ENCODE measurements at regions not wholly inside any gene's neighbourhood (a gene's known extent, or its start where the extent isn't known, plus 50 kb on each side); places are given as distances from the start of the nearest gene placed in this dataset.

GRCh38 chr12:27879708-27880107 lies 92.8 kb downstream of the PTHLH start:
- Histone ChIP-seq H3K27ac (ENCODE audit: insufficient read depth, low read length) (no peak overlapping the region), H3K27me3 (ENCODE audit: control insufficient read depth, insufficient read depth, low read length) (no peaks in the 10 kb centered on the region), H4K20me1 (ENCODE audit: insufficient read depth, low read length) (no peaks in the 10 kb centered on the region), H3K14ac (replicated peaks; ENCODE audit: low read depth, low read length) (no peak overlapping the region), H3K4ac (ENCODE audit: low read depth, low read length) (no peak overlapping the region), H3K79me1 (ENCODE audit: low read depth in 1 of 2, low read length in 2 of 2) (no peaks in the 10 kb centered on the region), H2BK120ac (ENCODE audit: low read depth, low read length) (no peak overlapping the region), H2BK15ac (ENCODE audit: low read depth, low read length) (no peak overlapping the region), H3K23ac (ENCODE audit: low read depth, low read length) (no peak overlapping the region), H3K4me3 (ENCODE audit: insufficient read depth, low read depth, low read length) (no peak overlapping the region), H4K8ac (ENCODE audit: low read depth in 2 of 2, low read length in 2 of 2) (no peak overlapping the region), H4K5ac (ENCODE audit: low read depth, low read length) (no peak overlapping the region), H2AK5ac (ENCODE audit: low read depth, low read length) (no peak overlapping the region), H3K18ac (ENCODE audit: low read depth, low read length) (no peak overlapping the region), H3K4me1 (ENCODE audit: control insufficient read depth, insufficient read depth, low read length) (no peaks in the 10 kb centered on the region), H2BK5ac (ENCODE audit: low read depth, low read length, poor library complexity, severe bottlenecking) (no peak overlapping the region), H2BK20ac (ENCODE audit: low read depth, low read length) (no peak overlapping the region), H2AFZ (replicated peaks; ENCODE audit: low read length, poor library complexity) (no peak overlapping the region), H3K9me1 (ENCODE audit: insufficient read depth, low read length) (no peaks in the 10 kb centered on the region), H3K9me3 (ENCODE audit: control insufficient read depth, insufficient read depth, low read length) (0 out of 2 replicates have a peak, but pooled peaks cover 3% of the 10 kb centered on the region), H3K36me3 (ENCODE audit: control insufficient read depth, insufficient read depth, low read length) (no peaks in the 10 kb centered on the region), H3K56ac (ENCODE audit: extremely low read depth, insufficient read depth, low read length) (no peak overlapping the region), H2AK9ac (replicated peaks; ENCODE audit: low read depth, low read length, poor library complexity) (no peak overlapping the region), H4K91ac (ENCODE audit: insufficient read depth, low read depth, low read length) (no peak overlapping the region), H3K4me2 (ENCODE audit: low read depth, low read length) (no peak overlapping the region), H3K9ac (ENCODE audit: low read depth, low read length) (no peak overlapping the region)
- dilution Hi-C loops (cut with HindIII; ENCODE audit: low sequenced_read_pairs, unreplicated experiment) (no loop called here), in situ Hi-C loops (cut with MboI; ENCODE audit: low sequenced_read_pairs) (no loop called here), intact Hi-C loops (cut with micrococcal nuclease) (no loop called here)
- DNase-seq (no peak), ATAC-seq (ENCODE audit: low read depth) (no peak)
- BruUV-seq (replicated peaks), result no TSS peak
- CTCF ChIA-PET, result interaction anchor here (0.6 kb wide), 1 partner anchor 21 kb away, joined by 3 read pairs; no protein-coding TSS in a partner anchor
- TF ChIP-seq FOS (IDR thresholded peaks at IDR 0.05; ENCODE audit: low read depth, low read length) (no peak), CEBPB (IDR thresholded peaks at IDR 0.05; ENCODE audit: low read depth, low read length) (peak; percentile 36; the same call in 1 of the 2 replicates), POLR2A (IDR thresholded peaks at IDR 0.05; ENCODE audit: low read depth, low read length) (no peak), RCOR1 (IDR thresholded peaks at IDR 0.05; ENCODE audit: insufficient replicate concordance, low read length) (no peak), NFE2L2 (IDR thresholded peaks at IDR 0.05; ENCODE audit: low read depth, low read length) (no peak), MAZ (IDR thresholded peaks at IDR 0.05; ENCODE audit: borderline replicate concordance, low read depth, low read length) (no peak), MAFK (IDR thresholded peaks at IDR 0.05; ENCODE audit: low read depth, low read length) (no peak)
- POLR2A ChIA-PET (ENCODE audit: unreplicated experiment), result no interaction called here

Data from IMR-90 (cell line).